ENCODE measurements at regions not wholly inside any gene's neighbourhood (a gene's known extent, or its start where the extent isn't known, plus 50 kb on each side); places are given as distances from the start of the nearest gene placed in this dataset.

- DNase-seq = no peak
- Histone ChIP-seq H3K27me3 (ENCODE audit: low read length) (no peaks in the 10 kb centered on the region; the same call in 1 of the 2 replicates), H3K9me2 (replicated peaks; ENCODE audit: low read length) (no peaks in the 10 kb centered on the region), H4K20me1 (ENCODE audit: low read length) (no peaks in the 10 kb centered on the region), H2AFZ (ENCODE audit: low read length) (no peak overlapping the region), H3K9me3 (ENCODE audit: low read length) (no peaks in the 10 kb centered on the region), H3K4me3 (ENCODE audit: low read length) (no peak overlapping the region), H3K4me1 (ENCODE audit: insufficient read depth, low read length) (no peaks in the 10 kb centered on the region), H3K79me2 (ENCODE audit: low read length) (no peaks in the 10 kb centered on the region), H3F3A (ENCODE audit: low read length, unreplicated experiment) (no peaks in the 10 kb centered on the region), H3K27ac (ENCODE audit: low read length) (no peak overlapping the region), H3K4me2 (ENCODE audit: low read length) (no peak overlapping the region), H3K36me3 (ENCODE audit: low read depth, low read length) (no peaks in the 10 kb centered on the region), H3K9ac (ENCODE audit: low read length) (no peak overlapping the region)
- intact Hi-C loops (cut with micrococcal nuclease) = no loop called here
- ATAC-seq = no peak
- TF ChIP-seq EZH2 (IDR thresholded peaks at IDR 0.05; ENCODE audit: low read length, unreplicated experiment) = no peak
- TF ChIP-seq CTCF (conservative IDR thresholded peaks at IDR 0.05; ENCODE audit: low read depth, low read length) = no peak
- TF ChIP-seq EZH2phosphoT487 (IDR thresholded peaks at IDR 0.05; ENCODE audit: borderline replicate concordance, low read length) = no peak
- no TSS peak for BruUV-seq (replicated peaks)
- ChIA-PET CTCF (no interaction called here), POLR2A (ENCODE audit: unreplicated experiment) (no interaction called here)
Measured at GRCh38 chr20:61128701-61129269, 123.3 kb upstream of the CDH4 start.

- no peaks in the 10 kb centered on the region for H3K36me3 ChIP-seq (ENCODE audit: low read depth, low read length)
- H3K27ac ChIP-seq (ENCODE audit: low read length) = no peak overlapping the region
- no peak overlapping the region for H3K9ac ChIP-seq (ENCODE audit: low read length)
- no peaks in the 10 kb centered on the region for H3F3A ChIP-seq (ENCODE audit: low read length, unreplicated experiment)
- no peak overlapping the region for H3K4me3 ChIP-seq (ENCODE audit: low read length)
- no peaks in the 10 kb centered on the region for H3K4me1 ChIP-seq (ENCODE audit: insufficient read depth, low read length)
- CTCF ChIA-PET = no interaction called here
- H3K9me3 ChIP-seq (ENCODE audit: low read length) = no peaks in the 10 kb centered on the region
- H3K4me2 ChIP-seq (ENCODE audit: low read length) = no peak overlapping the region
- POLR2A ChIA-PET (ENCODE audit: unreplicated experiment) = no interaction called here
- no peaks in the 10 kb centered on the region; the same call in 1 of the 2 replicates for H3K27me3 ChIP-seq (ENCODE audit: low read length)
- ATAC-seq (no peak), DNase-seq (no peak)
- BruUV-seq (replicated peaks) = no TSS peak
- H4K20me1 ChIP-seq (ENCODE audit: low read length) = no peaks in the 10 kb centered on the region
- intact Hi-C loops (cut with micrococcal nuclease) = no loop called here
- no peak for TF ChIP-seq EZH2 (IDR thresholded peaks at IDR 0.05; ENCODE audit: low read length, unreplicated experiment)
- no peak for TF ChIP-seq CTCF (conservative IDR thresholded peaks at IDR 0.05; ENCODE audit: low read depth, low read length)
- no peak for TF ChIP-seq EZH2phosphoT487 (IDR thresholded peaks at IDR 0.05; ENCODE audit: borderline replicate concordance, low read length)
- H2AFZ ChIP-seq (ENCODE audit: low read length) = no peak overlapping the region
- no peaks in the 10 kb centered on the region for H3K9me2 ChIP-seq (replicated peaks; ENCODE audit: low read length)
- no peaks in the 10 kb centered on the region for H3K79me2 ChIP-seq (ENCODE audit: low read length)
Measured at GRCh38 chr20:61129311-61129710, 122.8 kb upstream of the CDH4 start.

- no peak overlapping the region for H3K27ac ChIP-seq (ENCODE audit: low read length)
Measured at GRCh38 chr20:61130156-61130555, 121.9 kb upstream of the CDH4 start.

More at GRCh38 chr20:61130156-61130555, 121.9 kb upstream of the CDH4 start:
- ChIA-PET POLR2A (ENCODE audit: unreplicated experiment) (no interaction called here), CTCF (no interaction called here)
- TF ChIP-seq EZH2 (IDR thresholded peaks at IDR 0.05; ENCODE audit: low read length, unreplicated experiment) = no peak
- no peak overlapping the region for H3K4me2 ChIP-seq (ENCODE audit: low read length)
- no peak for DNase-seq
- BruUV-seq (replicated peaks) = no TSS peak
- H3K4me1 ChIP-seq (ENCODE audit: insufficient read depth, low read length) = no peaks in the 10 kb centered on the region
- H4K20me1 ChIP-seq (ENCODE audit: low read length) = no peaks in the 10 kb centered on the region
- no peak overlapping the region for H3K4me3 ChIP-seq (ENCODE audit: low read length)
- ATAC-seq = no peak
- H3K36me3 ChIP-seq (ENCODE audit: low read depth, low read length) = no peaks in the 10 kb centered on the region
- H3K27me3 ChIP-seq (ENCODE audit: low read length) = peaks cover 7% of the 10 kb centered on the region; the same call in 1 of the 2 replicates
- H3F3A ChIP-seq (ENCODE audit: low read length, unreplicated experiment) = no peaks in the 10 kb centered on the region
- no peak overlapping the region for H3K9ac ChIP-seq (ENCODE audit: low read length)
- H2AFZ ChIP-seq (ENCODE audit: low read length) = no peak overlapping the region
- H3K9me2 ChIP-seq (replicated peaks; ENCODE audit: low read length) = no peaks in the 10 kb centered on the region
- intact Hi-C loops (cut with micrococcal nuclease) = no loop called here
- no peaks in the 10 kb centered on the region for H3K79me2 ChIP-seq (ENCODE audit: low read length)
- no peaks in the 10 kb centered on the region for H3K9me3 ChIP-seq (ENCODE audit: low read length)
